GM19467 (cell line): ENCODE measurements at regions not wholly inside any gene's neighbourhood (a gene's known extent, or its start where the extent isn't known, plus 50 kb on each side); places are given as distances from the start of the nearest gene placed in this dataset.

Source experiments
- ATAC-seq: cut with Tn5 transposase; IDR thresholded peaks from one replicate; pipeline ENCODE4 v1.9.1; 2021; ENCODE audit warnings: mild to moderate bottlenecking, moderate library complexity; ENCODE audit not compliant: unreplicated experiment

GRCh38 chr5:96340357-96340756 lies 92.7 kb downstream of the PCSK1 start:
- ATAC-seq, result no peak

GRCh38 chr5:96339862-96340261 lies 93.2 kb downstream of the PCSK1 start:
- no peak for ATAC-seq

GRCh38 chr5:96338624-96339415 lies 94.2 kb downstream of the PCSK1 start:
- no peak for ATAC-seq

DNA sequence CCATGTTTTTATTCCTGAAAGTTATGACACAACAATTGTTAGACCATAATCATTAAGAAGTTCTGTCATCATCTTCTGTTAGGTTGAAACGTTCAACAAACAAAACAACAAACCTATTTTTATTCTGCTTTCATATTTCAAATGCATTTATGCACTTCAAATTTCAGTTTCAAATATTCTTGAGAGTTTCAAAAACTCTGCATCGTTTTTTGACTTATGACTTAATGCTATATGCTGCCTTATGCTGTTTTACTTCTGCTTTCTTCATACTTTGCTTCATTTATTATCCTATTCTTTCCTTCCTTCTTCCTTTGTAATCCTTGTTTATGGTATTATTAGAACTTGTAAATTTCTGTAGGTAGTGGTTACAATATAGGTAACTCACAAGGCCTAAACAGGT lies 95.0 kb downstream of the PCSK1 start:
- peak; percentile 40 for ATAC-seq

- ATAC-seq, result no peak
Measured at GRCh38 chr5:96337048-96337781, 95.8 kb downstream of the PCSK1 start.

DNA sequence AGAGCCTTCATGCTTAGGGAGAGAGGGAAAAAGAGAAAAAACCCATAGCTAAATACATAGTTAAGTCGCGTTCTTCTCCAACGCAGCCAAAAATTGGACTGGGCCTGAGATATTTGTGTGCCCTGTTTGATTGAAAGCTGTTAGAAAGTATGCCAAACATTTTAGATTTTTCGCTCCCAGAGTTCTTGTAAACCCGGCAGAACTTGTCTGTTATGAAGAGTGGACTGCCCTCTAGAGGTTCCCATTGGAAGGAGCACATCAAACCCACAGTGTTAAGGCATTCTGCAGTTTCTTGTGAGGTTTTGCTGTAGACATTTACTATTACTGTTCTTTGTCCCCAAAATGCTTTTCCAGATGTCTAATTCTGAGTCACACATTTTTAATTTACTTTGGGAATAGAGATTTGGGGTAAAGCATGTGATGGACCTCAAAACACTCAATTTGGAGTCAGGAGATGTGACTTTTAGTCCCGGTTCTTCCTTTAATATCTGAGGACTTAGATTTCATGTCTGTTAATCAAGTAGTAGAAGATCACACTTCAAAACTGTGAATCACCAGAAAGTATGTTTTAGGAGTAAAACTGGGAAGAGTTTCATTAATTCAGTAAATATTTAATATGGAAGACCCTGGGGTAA lies 96.6 kb downstream of the PCSK1 start:
- ATAC-seq, result peak; percentile 72

DNA sequence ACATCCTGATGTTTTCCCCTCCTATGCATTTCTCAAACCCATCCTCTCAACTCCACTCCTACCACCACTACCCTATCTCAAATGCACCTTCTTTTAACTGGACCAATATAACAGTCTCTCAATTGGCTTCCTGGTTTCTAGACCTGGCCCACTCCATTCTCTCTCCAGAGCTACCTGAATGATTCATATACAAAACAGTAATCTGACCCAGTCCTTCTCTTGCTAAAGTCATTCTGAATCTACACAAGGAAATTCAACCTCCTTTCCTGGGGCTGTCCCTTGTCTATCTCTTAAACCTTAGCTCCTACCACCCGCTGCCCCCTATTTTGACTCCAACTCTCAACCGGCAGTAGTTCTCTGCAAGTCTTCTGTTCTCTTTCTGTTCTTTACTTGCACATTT lies 97.2 kb downstream of the PCSK1 start:
- no peak for ATAC-seq

DNA sequence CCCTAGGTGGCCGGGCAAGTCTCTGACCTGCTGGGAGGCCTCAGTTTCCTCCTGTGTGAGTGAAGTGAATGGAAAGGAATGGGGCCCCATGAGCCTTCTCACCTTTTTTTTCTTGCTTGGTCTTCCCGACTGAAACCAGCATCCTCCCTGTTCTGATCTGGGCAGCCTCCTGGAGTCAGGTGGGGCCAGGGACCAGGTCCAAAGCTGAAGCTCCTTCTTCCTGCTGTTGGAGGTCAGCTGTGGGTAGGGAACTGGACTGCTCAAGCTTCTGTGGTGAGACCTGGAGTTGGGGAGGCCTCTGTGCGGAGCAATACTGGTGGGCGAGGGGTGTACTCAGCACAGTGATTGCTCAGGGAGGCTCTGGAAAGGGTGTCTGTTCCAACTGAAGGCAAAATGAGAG lies 99.7 kb downstream of the PCSK1 start:
- ATAC-seq, result no peak

- ATAC-seq, result no peak
Measured at GRCh38 chr5:96332535-96333366, 100.3 kb downstream of the PCSK1 start.

DNA sequence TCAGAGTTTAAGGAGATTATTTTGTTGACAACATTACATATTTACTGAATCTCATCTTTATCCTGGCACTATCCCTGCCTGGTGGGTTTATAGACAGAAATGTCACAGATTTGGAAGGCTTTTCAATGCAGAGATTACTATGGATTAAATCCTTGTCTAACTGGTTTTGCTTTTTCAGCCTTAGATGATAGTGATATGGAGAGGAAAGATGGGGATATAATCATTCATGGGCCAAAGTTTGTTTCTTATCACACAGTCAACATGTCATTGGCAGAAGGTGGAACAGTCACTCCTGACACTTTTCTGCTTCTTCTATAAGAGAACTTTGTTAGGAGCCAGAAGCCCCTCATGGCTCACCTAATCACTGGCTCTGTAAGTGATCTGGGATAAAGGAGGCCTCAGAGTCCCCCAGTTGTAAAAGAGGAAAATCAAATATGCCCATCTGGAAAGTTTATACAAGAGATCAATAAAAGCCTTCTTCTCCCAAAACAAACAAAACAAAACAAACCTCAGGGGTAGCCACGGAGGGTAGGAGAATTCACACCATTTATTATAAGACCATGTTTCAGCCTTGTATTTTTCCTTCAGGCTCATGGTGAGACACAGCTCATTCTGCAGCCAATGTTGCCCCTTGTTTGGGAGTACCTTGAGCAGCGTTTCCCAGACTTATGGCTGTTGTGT lies 101.2 kb downstream of the PCSK1 start:
- ATAC-seq, result no peak

DNA sequence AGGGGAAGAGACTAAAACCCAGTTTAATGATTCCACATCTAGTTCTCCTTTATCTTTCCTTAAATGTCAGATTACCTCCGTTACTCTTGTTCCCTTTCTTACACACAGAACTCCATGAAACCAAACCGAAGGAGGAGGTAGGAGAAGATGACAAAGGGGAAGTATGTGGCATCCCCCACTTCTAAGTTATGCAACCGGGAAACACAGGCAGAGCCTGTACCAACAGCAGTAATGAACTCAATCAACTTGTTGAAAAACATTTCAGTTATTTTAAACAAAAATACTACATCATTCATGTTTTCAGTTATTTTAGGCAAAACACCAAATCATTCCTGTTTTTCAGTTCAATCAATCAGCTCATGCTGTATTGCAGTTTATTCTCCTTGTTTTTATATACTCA lies 101.8 kb downstream of the PCSK1 start:
- no peak for ATAC-seq

DNA sequence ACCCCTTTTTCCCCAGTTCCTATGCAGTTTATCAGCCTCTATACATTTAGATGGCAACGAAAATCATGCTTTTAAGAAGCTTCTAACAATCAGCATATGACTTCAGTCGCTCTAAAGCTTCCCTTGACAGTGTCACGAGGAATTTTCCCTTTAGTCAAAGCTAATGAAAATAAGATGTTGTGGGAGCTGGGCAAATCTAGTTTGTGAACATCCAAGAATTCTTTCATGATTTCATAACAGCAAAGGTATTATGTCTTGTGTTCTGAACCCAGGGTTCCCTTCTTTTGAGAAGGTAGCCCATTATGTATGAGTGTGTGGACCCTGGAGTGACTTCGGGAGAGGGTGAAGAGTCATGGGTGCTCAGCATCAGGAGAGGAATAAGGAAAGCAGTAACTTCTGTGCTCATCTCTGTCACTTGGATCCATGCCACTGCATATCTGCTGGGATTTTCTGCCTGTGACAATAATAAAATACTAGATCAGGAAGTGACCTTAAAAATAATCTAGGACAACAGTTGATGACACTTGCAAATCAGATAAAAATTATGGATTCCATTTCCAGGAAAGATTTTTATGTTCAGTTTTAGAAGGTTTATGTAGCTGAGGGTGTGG lies 102.4 kb downstream of the PCSK1 start:
- no peak for ATAC-seq

- no peak for ATAC-seq
Measured at GRCh38 chr5:96329886-96330529, 103.0 kb downstream of the PCSK1 start.

DNA sequence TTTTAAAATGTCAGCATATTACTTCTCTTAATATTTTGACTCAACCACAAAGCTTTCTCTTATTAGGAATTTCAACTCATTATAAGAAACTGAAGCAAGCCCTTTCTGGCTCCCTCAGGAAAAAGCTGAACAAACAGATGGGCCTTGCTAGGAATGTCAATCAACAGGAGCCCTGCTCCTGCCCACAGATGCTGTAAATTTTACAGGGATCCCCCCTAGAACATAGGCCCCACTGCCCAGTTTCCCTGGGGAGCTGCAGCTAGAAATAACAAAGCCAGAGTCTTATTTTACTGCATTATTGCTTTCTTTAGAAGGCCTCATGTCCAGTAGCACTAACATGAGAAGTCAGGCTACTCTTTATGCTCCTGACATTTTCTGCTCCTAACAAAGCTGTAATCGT lies 103.8 kb downstream of the PCSK1 start:
- ATAC-seq, result no peak

DNA sequence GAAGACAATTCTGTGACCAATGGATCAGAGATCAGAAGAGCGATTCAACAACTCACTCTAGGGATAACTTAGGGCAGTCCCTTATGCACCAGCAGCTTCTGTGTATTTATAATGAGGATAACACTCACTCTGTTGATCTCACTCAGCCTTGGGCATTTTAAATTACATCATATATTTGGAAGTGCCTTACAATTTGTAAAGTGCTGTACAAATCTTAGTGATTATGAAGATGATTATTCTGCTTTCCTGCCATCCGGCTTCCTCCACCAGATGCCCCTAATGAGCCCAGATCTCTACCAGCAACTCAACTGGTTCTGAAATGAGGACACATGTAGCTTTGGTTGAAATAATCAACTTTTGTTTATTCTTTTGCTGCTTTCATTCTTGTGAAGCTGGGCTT lies 105.3 kb downstream of the PCSK1 start:
- no peak for ATAC-seq

DNA sequence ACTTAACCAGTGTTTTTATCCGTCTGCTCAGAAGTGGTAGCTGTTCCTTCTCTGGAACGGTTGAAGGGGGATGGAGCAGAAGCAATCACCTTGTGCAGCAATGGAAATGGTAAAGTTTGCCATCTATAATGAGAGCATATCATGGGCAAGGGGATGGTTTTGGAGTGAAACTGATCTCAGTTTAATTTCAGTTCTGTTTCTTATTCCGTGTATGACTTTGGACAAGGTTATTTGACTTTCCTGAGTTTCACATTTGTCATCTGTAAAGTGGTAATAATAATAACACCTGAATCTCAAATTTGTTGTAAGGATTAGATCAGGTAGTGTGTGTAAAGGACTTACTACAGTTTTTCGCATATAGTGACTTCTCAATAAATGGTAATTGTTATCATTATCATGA lies 106.1 kb downstream of the PCSK1 start:
- peak; percentile 87 for ATAC-seq

DNA sequence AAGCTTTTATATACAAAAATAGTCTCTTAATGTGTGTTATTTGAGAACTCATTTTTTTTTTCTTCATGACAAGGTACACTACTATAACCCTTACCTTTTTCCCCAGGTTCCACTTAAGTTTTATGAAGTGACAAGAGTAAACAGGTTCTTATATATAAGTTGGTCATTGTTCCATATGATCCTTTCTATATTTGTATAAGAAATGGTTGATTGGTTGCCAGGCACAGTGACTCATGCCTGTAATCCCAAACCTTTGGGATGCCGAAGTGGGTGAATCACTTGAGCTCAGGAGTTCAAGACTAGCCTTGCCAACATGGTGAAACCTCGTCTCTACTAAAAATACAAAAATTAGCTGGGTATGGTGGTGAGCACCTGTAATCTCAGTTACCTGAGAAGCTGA lies 108.3 kb downstream of the PCSK1 start:
- no peak for ATAC-seq

DNA sequence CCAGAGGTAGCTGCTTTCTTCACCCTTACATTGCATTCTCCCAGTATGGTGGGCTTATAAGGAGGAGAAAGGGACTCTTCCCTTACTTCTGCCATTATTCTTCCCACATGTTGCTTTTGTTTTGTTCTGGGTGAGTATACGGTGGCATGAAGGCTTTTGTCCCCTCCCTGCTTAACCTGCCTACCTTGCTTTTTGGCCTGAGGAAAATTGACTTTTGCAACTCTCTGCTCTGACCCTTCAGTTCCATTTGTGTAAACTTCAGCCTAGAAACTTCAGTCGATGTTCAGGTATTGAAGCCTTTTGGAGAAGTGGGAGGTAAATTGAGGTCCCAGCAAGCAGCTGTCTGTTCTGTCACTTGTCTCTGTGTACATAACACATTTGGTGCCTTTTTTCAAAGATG lies 110.2 kb downstream of the PCSK1 start:
- ATAC-seq, result no peak

DNA sequence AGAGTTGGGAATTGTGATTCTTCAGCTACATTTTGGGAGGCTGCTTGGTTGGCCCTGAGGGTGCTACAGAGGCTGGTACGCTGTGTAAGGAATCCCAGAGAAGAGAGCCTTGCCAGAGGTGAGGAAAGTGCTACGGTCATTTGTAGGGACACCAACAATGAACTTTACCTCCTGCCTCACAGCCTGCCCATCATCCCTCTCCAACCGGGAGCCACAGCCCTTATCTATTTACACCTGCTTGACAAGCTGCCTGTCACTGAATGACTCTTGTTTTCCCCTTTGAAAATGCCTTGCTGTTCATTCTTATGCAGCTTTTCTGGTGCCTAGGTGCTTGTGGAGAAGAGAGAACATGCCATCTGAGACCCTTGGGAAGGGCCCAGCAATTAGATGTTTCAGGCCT lies 110.8 kb downstream of the PCSK1 start:
- ATAC-seq, result no peak

GRCh38 chr5:96321345-96321744 lies 111.7 kb downstream of the PCSK1 start:
- no peak for ATAC-seq
